ENCODE measurements at regions not wholly inside any gene's neighbourhood (a gene's known extent, or its start where the extent isn't known, plus 50 kb on each side); places are given as distances from the start of the nearest gene placed in this dataset.

GRCh38 chr9:30116673-30117217 is 2267.7 kb upstream of the ACO1 start:
- Histone ChIP-seq H3K36me3 (ENCODE audit: control insufficient read depth in 1 of 2, insufficient read depth in 2 of 2, low read length in 2 of 2) (no peaks in the 10 kb centered on the region), H4K12ac (ENCODE audit: low read depth, low read length) (no peak overlapping the region), H3K27ac (ENCODE audit: low read depth, low read length) (no peak overlapping the region), H2BK5ac (ENCODE audit: low read depth, low read length, poor library complexity) (no peak overlapping the region), H3K4me1 (ENCODE audit: control insufficient read depth in 1 of 2, insufficient read depth in 2 of 2, low read length in 2 of 2) (no peaks in the 10 kb centered on the region), H4K8ac (ENCODE audit: low read depth, low read length) (no peak overlapping the region), H4K91ac (ENCODE audit: low read depth, low read length) (no peak overlapping the region), H3K18ac (ENCODE audit: low read length) (no peak overlapping the region), H2BK12ac (ENCODE audit: low read length) (no peak overlapping the region), H3K79me1 (ENCODE audit: low read length) (no peaks in the 10 kb centered on the region), H3K9me3 (ENCODE audit: insufficient read depth, low read depth, low read length) (no peaks in the 10 kb centered on the region), H3K27me3 (ENCODE audit: insufficient read depth, low read length) (no peaks in the 10 kb centered on the region), H2AK5ac (ENCODE audit: low read length) (no peak overlapping the region), H2AFZ (ENCODE audit: insufficient read depth, low read length, poor library complexity) (no peak overlapping the region), H3K4ac (ENCODE audit: low read depth, low read length) (no peak overlapping the region), H3K79me2 (ENCODE audit: control insufficient read depth, insufficient read depth, low read length, poor library complexity) (no peaks in the 10 kb centered on the region), H3K4me2 (ENCODE audit: low read length) (no peak overlapping the region), H3K23ac (ENCODE audit: low read length) (no peak overlapping the region), H3K9ac (ENCODE audit: low read length) (no peak overlapping the region), H3K4me3 (ENCODE audit: low read depth, low read length) (no peak overlapping the region), H3K14ac (ENCODE audit: low read length) (no peak overlapping the region), H2BK120ac (ENCODE audit: insufficient read depth, low read length, poor library complexity) (no peak overlapping the region)
- DNase-seq = no peak
- no CpG with 5 or more reads among the region's 3 CpGs for WGBS (ENCODE audit: extremely low coverage, insufficient coverage, insufficient read length)

GRCh38 chr9:30120666-30121065 is 2263.8 kb upstream of the ACO1 start:
- Histone ChIP-seq H3K4me3 (ENCODE audit: low read depth, low read length) (no peak overlapping the region), H2BK120ac (ENCODE audit: insufficient read depth, low read length, poor library complexity) (no peak overlapping the region), H3K27ac (ENCODE audit: low read depth, low read length) (no peak overlapping the region), H4K8ac (ENCODE audit: low read depth, low read length) (no peak overlapping the region), H2AK5ac (ENCODE audit: low read length) (no peak overlapping the region), H2BK12ac (ENCODE audit: low read length) (no peak overlapping the region), H3K4me1 (ENCODE audit: control insufficient read depth in 1 of 2, insufficient read depth in 2 of 2, low read length in 2 of 2) (no peaks in the 10 kb centered on the region), H3K23ac (ENCODE audit: low read length) (no peak overlapping the region), H3K4me2 (ENCODE audit: low read length) (no peak overlapping the region), H3K27me3 (ENCODE audit: insufficient read depth, low read length) (no peaks in the 10 kb centered on the region), H3K79me2 (ENCODE audit: control insufficient read depth, insufficient read depth, low read length, poor library complexity) (no peaks in the 10 kb centered on the region), H4K91ac (ENCODE audit: low read depth, low read length) (no peak overlapping the region), H4K12ac (ENCODE audit: low read depth, low read length) (no peak overlapping the region), H3K9ac (ENCODE audit: low read length) (no peak overlapping the region), H3K14ac (ENCODE audit: low read length) (no peak overlapping the region), H2BK5ac (ENCODE audit: low read depth, low read length, poor library complexity) (no peak overlapping the region), H3K36me3 (ENCODE audit: control insufficient read depth in 1 of 2, insufficient read depth in 2 of 2, low read length in 2 of 2) (no peaks in the 10 kb centered on the region), H3K4ac (ENCODE audit: low read depth, low read length) (no peak overlapping the region), H3K18ac (ENCODE audit: low read length) (no peak overlapping the region), H3K9me3 (ENCODE audit: insufficient read depth, low read depth, low read length) (no peaks in the 10 kb centered on the region), H2AFZ (ENCODE audit: insufficient read depth, low read length, poor library complexity) (no peak overlapping the region), H3K79me1 (ENCODE audit: low read length) (no peaks in the 10 kb centered on the region)
- WGBS (ENCODE audit: extremely low coverage, insufficient coverage, insufficient read length) = no CpG with 5 or more reads among the region's 5 CpGs
- DNase-seq = no peak

- H2AK5ac ChIP-seq (ENCODE audit: low read length) = no peak overlapping the region
- H4K12ac ChIP-seq (ENCODE audit: low read depth, low read length) = no peak overlapping the region
- H3K9ac ChIP-seq (ENCODE audit: low read length) = no peak overlapping the region
- no peaks in the 10 kb centered on the region for H3K27me3 ChIP-seq (ENCODE audit: insufficient read depth, low read length)
- no peak overlapping the region for H4K91ac ChIP-seq (ENCODE audit: low read depth, low read length)
- H3K23ac ChIP-seq (ENCODE audit: low read length) = no peak overlapping the region
- no peak overlapping the region for H3K4ac ChIP-seq (ENCODE audit: low read depth, low read length)
- no peak overlapping the region for H3K18ac ChIP-seq (ENCODE audit: low read length)
- no peak overlapping the region for H3K27ac ChIP-seq (ENCODE audit: low read depth, low read length)
- H2BK12ac ChIP-seq (ENCODE audit: low read length) = no peak overlapping the region
- DNase-seq = no peak
- no peaks in the 10 kb centered on the region for H3K79me2 ChIP-seq (ENCODE audit: control insufficient read depth, insufficient read depth, low read length, poor library complexity)
- no peaks in the 10 kb centered on the region for H3K36me3 ChIP-seq (ENCODE audit: control insufficient read depth in 1 of 2, insufficient read depth in 2 of 2, low read length in 2 of 2)
- no peaks in the 10 kb centered on the region for H3K79me1 ChIP-seq (ENCODE audit: low read length)
- no peaks in the 10 kb centered on the region for H3K4me1 ChIP-seq (ENCODE audit: control insufficient read depth in 1 of 2, insufficient read depth in 2 of 2, low read length in 2 of 2)
- H3K4me3 ChIP-seq (ENCODE audit: low read depth, low read length) = no peak overlapping the region
- H2BK5ac ChIP-seq (ENCODE audit: low read depth, low read length, poor library complexity) = no peak overlapping the region
- no peak overlapping the region for H2AFZ ChIP-seq (ENCODE audit: insufficient read depth, low read length, poor library complexity)
- no peak overlapping the region for H3K14ac ChIP-seq (ENCODE audit: low read length)
- no peak overlapping the region for H2BK120ac ChIP-seq (ENCODE audit: insufficient read depth, low read length, poor library complexity)
- H4K8ac ChIP-seq (ENCODE audit: low read depth, low read length) = no peak overlapping the region
- WGBS (ENCODE audit: extremely low coverage, insufficient coverage, insufficient read length) = 100% methylated on average over 1 of the region's 4 CpGs
- no peak overlapping the region for H3K4me2 ChIP-seq (ENCODE audit: low read length)
- no peaks in the 10 kb centered on the region for H3K9me3 ChIP-seq (ENCODE audit: insufficient read depth, low read depth, low read length)
Measured at GRCh38 chr9:30121611-30122010, 2262.8 kb upstream of the ACO1 start.

- Histone ChIP-seq H4K12ac (ENCODE audit: low read depth, low read length) (no peak overlapping the region), H3K36me3 (ENCODE audit: control insufficient read depth in 1 of 2, insufficient read depth in 2 of 2, low read length in 2 of 2) (no peaks in the 10 kb centered on the region), H3K23ac (ENCODE audit: low read length) (no peak overlapping the region), H3K27ac (ENCODE audit: low read depth, low read length) (no peak overlapping the region), H2BK5ac (ENCODE audit: low read depth, low read length, poor library complexity) (no peak overlapping the region), H2BK12ac (ENCODE audit: low read length) (no peak overlapping the region), H4K8ac (ENCODE audit: low read depth, low read length) (no peak overlapping the region), H3K79me1 (ENCODE audit: low read length) (no peaks in the 10 kb centered on the region), H3K9me3 (ENCODE audit: insufficient read depth, low read depth, low read length) (no peaks in the 10 kb centered on the region), H2AFZ (ENCODE audit: insufficient read depth, low read length, poor library complexity) (no peak overlapping the region), H2AK5ac (ENCODE audit: low read length) (no peak overlapping the region), H3K4ac (ENCODE audit: low read depth, low read length) (no peak overlapping the region), H3K27me3 (ENCODE audit: insufficient read depth, low read length) (no peaks in the 10 kb centered on the region), H3K4me1 (ENCODE audit: control insufficient read depth in 1 of 2, insufficient read depth in 2 of 2, low read length in 2 of 2) (no peaks in the 10 kb centered on the region), H4K91ac (ENCODE audit: low read depth, low read length) (no peak overlapping the region), H3K14ac (ENCODE audit: low read length) (no peak overlapping the region), H3K4me3 (ENCODE audit: low read depth, low read length) (no peak overlapping the region), H3K4me2 (ENCODE audit: low read length) (no peak overlapping the region), H3K9ac (ENCODE audit: low read length) (no peak overlapping the region), H3K18ac (ENCODE audit: low read length) (no peak overlapping the region), H3K79me2 (ENCODE audit: control insufficient read depth, insufficient read depth, low read length, poor library complexity) (no peaks in the 10 kb centered on the region), H2BK120ac (ENCODE audit: insufficient read depth, low read length, poor library complexity) (no peak overlapping the region)
- DNase-seq = no peak
Measured at GRCh38 chr9:30125881-30126280, 2258.6 kb upstream of the ACO1 start.
